DMS53 treated with DMSO at 0.1 percent for 48 hours (cell line): ENCODE measurements at regions not wholly inside any gene's neighbourhood (a gene's known extent, or its start where the extent isn't known, plus 50 kb on each side); places are given as distances from the start of the nearest gene placed in this dataset.

ENCODE experiments used
- DNase-seq: peaks from one replicate; lab custom pipeline; 2025; ENCODE audit not compliant: unreplicated experiment; lab: John Stamatoyannopoulos, UW

DNA sequence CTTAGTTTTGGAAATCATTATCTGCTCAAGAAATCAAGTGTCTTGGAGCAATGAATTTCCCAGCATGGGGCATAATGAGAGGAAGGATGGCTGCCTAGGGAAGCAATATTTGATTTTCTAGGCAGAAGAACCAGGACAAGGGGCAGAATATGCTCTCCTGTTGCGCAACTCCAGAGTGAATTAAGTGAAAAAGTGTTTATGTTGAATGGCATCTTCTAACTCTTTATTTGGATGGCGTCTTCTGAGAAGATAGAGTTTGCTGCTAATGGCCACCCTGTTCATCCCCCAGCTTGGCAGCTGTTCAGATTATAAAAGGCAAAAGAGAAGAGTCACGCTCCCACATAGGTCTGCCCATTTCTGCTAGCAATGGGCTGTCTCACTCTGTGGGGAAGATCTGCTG, 1278.1 kb downstream of the AACS start:
- DNase-seq, result no peak

DNA sequence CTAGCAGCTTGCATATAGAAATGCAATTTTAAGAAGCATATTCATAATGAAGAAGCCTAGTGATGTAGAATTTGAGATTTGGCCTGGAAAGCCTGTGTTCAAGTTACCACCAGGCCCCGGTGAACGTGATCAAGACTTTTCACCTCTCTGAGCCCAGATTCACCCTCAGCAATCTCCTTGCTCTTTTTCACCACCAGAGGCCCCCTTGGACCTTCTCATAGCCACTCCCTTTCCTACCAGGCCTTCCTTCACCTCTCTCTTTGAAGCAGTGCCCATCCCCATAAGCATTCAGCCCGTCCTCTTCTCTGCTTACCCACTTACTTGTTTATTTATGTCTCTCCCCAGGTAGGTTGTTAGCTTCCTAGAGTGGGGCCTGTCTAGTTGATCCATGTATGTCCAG, 1280.9 kb downstream of the AACS start:
- DNase-seq, result no peak

DNA sequence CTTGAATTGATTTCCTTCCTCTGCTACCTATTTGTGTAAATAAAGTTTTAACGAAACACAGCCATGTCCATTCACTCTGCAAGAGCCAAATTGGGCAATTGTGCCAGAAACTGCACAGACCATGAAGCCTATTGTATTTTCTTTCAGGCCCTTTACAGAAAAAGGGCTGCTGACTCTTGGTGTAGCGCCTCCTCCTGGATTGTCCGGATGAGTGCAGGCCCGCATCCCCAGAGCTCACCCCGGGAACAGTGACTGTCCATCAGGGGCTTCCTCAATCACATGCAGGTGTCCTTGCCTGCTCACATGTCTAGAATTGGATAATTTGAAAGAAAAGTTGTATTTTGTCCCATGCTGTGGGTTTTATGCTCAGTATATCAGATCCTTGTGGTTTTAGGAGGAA, 1282.2 kb downstream of the AACS start:
- DNase-seq, result no peak

DNA sequence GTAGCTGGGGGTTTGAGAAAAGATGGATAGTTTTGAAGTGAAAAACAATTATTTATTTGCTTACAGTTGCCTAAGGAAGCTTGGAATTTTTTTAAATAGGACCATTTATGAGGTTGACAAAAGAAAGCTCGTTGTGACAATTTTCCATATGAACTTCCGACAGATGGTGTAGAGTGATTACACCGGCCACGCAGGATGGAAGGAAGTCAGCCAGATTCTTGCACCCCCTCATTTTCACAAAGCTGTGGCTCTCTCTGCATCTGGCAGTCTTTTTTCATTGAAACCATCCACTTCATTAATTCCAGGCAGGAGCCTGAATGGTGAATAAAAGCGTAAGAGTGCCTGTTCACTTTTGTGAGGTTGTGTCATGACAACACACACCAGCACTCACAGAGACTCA, 1284.1 kb downstream of the AACS start:
- DNase-seq, result no peak

DNA sequence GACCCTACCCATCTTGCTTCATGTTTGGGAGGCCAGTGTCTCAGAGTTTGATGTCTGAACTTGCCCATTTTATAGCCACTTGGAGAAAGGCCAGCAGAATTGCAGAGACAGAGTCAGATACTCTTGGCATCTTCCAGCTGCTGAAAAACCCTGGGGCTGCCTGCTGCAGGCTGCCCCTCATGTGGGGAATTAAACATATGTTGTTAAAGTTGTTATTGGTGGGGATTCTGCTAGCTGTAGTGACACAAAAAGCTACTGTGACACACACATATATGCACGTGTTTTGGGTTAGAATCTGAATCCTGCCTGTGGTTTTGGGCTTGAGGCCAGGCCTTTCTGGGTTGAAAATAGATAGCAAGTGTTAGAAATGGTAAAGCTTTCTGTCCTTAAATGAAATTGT, 1288.4 kb downstream of the AACS start:
- DNase-seq, result no peak

DNA sequence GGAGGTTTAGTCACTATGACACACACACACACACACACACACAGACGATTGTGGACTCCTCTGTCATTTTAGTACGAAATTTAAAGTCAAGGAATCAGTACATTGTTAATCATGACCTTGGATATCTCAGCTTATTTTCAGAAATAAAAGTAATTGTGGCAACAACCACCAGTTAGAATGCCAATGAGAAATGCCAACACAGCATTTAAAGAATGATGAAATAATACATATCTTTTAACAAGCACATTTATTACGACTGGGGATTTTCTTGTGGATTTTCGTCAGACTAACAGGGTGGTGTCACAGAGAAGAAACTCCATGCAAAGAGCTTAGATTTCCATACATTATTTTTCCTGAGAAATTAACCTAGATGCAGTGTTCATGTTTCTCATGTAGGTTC, 1289.4 kb downstream of the AACS start:
- DNase-seq, result no peak

DNA sequence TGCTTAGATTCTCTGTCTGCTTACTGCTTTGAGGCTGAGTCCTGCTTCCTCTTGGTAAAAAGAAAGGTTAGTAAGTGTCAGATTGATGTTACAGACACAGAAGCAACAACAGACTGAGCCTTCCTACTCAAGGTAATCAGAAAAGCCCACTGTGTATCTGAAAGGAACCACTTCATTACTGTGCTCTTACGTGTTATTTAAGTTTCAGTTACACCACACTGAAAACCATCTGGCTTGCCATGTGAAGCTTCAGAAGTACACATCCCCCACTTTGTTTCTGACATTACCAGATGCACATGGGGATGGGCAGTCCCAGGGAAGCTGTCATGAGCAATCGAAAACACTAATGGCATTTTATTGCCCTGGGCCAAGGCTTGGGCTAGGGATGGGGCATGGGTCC, 1290.1 kb downstream of the AACS start:
- DNase-seq, result no peak

DNA sequence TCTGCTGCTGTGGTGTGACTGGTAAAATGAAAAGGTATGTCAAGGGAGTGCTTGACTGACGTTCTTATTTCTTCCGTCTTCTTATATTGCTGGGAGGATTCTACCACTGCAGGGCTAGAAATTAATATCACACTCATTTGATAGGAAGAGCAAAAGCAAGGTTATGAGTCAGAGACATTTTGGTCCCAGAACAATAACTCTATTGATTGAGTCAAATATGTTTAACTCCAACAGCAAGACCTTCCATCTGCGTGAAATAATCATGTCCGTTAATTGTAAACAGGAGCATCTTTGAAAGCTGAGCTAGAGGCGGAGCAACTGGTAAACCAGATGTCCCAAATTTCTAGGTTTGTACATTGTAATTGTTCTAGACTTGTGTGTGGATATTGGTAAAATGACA, 1293.6 kb downstream of the AACS start:
- no peak for DNase-seq

DNA sequence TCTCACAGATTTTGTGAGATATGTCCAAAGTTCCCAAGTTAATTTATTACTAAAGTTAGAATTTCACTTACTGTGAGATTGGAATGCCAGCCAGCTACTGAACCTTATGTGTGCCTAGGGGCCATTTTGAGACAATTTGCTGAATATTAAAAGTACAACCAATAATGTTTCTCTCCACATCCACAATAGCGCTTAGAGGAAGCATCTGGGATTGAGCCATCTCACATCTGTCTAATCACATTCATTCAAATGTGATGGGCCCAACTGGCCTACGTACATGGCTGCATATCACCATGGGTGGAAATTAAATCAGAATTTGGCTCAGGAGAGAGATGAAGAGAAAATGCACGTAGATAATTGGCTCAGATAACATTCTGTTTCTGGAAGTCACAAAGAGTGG, 1294.0 kb downstream of the AACS start:
- DNase-seq, result no peak

DNA sequence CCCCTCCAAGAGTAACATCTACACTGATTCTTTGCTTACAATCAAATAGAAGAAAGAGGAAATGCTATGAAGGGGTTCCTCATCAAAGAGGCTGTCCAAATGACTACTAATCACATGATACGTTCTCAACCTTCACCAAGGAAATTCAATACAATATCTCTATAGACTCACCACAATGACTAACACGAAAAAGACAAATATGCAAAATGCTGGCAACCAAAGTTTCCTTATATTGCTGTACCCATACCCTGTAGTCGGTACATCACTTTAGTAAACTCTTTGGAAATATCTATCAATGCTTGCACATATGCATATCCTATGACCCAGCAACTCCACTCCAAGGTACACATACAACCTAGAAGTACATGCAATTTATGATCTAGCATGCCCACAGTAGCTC, 1296.6 kb downstream of the AACS start:
- DNase-seq, result no peak

DNA sequence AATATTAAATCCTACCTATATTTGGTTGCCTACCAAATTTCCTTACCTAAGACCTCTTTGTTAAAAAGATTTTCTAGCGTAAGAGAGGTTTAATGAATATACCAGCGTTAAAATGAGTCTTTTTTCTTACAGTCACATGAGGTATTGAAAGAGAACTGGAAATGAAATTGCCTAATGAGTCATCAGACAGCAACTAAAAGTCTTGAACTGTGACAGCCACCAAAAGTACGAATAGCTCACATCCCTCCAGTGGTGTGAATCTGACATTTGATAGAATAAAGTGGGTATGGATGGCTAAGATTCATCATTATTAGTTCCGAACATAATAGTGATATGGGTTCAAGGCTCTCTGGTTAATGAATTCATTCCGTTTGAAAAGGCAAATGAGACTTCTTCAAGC, 1297.3 kb downstream of the AACS start:
- DNase-seq, result no peak

DNA sequence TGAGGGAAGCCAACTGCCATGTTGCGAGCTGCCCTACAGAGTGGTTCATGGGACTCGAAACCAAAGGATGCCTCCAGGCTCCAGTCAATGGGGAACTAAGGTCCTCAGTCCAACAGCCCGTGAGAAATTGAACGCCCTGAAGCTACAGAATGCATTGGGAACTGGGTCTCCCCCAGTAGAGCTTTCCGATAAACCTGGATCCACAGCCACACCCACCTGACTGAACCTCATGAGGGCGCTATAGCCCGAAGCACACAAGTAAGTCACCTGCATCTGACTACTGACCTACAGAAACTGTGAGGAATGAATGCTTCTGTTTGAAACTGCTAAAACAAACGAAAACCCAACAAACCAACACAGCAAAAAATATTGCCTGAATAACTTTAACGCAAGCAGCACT, 1297.7 kb downstream of the AACS start:
- no peak for DNase-seq

DNA sequence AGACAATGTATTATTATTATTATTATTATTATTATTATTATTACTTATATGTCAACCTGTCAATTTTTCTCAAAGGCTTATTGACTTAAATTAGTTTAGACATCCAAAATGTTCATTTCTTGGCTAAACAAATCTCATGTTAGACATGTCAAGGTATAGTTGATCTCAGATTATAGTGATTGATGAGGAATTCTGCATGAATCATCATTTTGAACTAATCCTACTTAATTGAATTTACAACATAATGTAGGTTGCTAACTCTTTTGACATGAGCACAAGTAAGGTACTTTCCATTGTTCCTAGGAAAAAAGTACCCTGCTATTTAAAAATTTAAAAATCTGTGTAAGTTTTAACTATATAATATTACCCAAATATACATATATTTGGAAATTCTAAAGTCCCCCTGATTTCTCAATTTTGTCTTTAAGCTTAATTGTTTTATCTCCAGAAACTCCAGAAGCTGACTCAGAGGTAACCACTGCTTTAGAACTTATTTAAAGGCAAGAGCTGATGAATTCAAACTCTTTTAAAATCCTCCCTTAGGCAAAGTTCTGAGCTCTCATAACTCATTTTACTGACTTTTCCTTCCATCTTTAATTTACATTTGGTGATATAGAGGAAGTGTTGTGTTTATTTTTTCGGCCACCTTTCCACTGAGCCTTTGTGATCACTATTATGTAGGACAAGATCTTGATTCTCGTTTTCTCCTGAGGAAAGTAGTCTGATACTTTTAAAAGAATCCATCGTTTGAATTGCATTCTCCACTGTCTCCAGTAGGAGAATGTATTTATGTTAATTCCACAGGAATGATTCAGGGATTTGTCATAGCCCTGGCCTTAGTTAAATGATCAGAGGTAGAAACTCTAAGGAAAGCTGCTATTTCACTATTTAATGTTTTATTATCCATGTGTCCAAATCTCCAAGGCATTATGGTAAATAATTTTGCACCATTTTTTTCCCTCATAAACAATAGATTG, 1304.5 kb downstream of the AACS start:
- DNase-seq, result no peak

DNA sequence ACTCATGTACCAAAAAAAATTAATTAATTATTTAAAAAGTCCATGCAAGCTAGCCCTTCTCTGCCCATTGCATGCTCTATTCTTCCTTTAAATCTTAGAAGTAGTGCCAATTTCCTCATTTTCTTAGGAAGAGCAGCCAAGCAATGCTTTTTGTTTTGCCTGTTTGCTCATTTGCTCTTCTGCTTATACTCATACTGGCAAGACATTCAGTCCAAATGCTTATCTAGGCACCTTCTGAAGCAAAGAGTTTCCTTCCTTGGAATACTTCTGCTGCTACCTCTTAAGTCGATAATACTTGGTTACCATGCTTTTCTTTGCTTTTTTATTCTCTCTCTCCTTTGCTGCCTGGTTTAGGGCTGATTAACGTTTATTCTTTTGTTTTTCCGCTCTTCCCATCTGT, 1318.3 kb downstream of the AACS start:
- DNase-seq, result no peak

DNA sequence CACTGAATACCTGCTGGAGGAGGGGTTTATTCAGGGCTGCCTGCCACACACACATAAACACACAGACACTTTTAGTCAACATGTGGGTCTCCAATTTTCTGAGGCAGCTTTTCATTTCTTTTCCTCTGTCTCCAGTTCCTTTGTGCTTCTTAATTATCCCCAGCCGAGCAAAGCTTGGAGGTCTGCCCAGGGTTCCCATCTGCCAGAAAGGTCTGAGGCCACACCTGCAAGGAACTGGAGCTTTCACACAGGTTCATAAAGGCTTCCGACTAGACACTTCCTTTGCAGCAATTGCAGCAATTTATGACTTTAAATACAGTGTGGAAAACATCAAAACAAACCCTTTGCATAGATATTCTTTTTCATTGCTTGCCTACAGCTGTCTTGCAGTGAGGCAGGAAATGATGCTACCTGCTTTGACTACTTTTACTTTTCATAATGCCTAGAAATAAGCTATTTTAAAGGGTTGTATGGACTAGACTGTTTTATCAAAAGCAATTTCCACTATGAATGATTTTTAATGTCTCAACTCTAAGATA, 1318.9 kb downstream of the AACS start:
- DNase-seq, result no peak

DNA sequence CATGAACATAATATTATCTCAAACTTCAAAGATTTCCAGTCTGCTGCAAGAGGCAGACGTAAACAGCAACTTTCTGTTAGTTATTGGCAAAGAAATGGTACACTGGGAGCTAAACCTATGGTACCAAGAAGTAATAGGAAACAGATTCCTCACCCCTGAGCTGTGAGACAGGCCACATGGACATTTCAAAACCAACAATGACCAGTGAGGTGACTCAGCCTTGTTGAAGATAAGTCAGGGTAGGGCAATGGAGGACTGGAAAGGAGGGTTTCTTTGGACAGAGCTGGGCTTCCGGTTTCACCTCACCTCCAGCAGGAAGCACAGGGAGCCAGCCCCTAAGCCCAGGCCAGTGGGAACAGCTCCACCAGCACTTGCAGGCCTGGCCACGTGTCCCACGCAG, 1320.5 kb downstream of the AACS start:
- DNase-seq, result no peak

DNA sequence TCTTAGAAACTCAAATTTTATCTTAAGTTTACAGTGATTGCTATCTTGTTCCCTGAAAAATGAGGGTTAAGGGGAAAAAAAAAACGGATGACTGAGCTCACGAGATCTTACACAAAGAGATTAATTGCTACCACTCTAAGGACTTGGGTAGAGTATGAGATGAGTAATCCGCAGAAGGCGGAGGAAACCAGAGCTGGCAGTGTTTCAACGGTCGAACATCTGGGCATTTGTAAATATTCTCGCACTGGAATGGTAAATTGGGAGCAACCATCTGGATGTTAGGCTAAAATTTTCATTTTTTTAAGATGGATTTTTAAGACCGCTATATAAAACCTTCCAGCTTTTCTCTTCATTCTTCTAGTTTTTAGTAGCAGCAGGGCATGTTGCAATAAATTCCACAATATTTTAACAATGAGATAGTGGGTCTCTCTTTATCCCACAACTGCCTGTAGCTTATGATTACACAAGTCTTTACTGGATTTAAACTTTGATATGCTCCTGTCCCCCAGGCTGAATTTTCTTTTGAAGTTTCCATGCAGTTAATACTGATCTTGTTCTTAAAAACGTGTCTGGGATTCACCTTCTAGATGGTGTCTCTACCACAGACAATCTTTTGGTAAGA, 1324.1 kb downstream of the AACS start:
- DNase-seq, result no peak

DNA sequence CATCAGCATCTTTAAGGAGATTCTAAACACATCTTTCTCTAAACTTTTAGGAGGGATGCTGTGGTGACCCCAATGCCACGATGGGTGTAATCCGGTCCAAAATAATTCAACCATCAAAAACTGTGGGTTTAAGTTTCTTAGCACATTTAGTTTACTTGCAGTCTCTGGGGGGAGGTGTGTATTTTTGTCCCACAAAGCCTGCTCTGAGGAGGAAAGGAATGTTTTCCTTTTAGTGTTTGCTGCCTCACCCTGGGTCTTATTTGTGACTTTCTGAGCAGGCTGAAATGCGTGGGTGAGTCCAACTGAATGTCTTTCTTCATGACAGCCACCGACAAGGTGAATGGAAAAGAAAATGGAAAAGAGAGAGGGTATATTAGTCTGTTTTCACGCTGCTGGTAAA, 1324.7 kb downstream of the AACS start:
- no peak for DNase-seq

DNA sequence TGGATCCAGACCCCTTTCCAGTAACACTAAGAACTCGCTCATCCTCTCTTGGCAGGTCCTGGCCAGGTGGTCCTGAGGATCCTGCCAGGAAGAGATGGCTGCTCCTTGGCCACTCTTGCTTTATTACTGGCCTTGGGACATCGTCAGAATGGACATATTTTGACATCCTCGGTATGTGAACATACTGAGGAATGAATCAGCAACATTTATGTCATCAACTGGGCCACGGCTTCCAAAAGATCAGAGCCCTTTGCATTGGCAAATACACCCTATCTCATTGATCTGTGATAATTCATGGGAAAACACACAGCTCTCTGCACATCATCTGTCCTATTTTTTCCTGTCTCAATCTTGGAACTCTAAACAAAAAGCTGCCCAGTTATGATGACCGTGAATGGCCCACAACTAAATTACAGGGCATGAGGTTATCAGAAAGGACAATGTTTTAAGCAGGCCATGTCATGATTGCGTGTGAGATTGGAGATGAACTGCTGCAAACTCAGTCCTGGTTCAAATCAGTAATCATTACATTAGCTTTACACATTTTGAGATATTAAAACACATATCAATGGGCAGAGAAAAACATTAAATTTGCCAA, 1325.8 kb downstream of the AACS start:
- DNase-seq, result no peak

DNA sequence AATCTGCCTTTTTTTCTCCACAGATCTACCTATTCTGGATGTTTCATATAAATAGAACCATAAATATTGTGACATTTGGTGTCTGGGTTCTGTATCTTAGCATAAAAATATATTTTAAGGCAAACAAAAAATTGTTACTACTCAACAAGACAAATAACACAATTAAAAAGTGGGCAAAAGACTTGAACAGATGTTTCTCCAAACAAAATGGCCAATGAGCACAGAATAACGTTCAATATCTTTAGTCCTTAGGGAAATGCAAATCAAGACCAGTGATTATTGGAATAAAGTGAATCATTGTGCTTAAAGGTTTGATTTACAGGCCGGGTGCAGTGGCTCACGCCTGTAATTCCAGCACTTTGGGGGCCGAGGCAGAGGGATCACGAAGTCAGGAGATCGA, 1331.3 kb downstream of the AACS start:
- no peak for DNase-seq

DNA sequence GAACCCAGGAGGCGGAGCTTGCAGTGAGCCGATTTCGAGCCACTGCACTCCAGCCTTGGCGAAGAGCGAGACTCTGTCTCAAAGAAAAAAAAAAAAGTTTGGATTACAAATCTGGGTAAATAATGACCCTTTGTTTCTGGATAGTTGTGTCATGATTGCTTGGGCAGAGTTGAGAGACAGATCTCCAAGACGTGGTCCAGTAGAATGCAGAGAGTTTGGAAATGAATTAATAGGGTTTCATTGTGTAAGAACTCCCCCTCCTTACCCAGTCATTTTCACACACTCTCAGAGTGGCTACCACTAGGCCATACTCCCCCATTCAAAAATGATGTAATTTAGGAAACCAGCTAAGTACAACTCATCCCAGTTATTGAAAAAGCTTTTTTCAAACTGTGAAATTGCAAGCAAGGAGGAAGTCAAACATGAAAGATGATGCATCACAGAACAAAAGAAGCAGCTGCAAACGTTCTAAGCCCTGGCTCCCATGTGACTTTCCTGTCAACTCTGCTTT, 1331.9 kb downstream of the AACS start:
- no peak for DNase-seq

DNA sequence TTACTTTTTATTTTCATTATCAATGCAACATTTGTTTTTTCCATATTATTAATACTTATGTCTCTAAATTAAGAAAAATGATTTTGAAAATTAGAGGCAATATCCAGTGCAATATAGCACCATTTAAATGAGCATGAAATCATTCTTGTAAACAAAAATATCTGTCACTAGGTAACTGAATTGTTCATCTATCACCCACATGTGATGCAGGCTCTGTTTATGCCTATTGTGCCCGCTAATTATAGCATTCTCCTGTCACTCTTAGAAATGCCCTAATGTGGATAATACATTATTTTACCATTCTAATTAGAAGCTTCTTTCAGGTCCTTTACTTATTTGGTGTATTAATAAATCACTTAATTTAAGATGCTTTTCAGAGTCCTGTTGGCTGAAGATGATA, 1332.4 kb downstream of the AACS start:
- DNase-seq, result no peak
